Right lobe of liver (tissue), 4 donors: ENCODE measurements at regions not wholly inside any gene's neighbourhood (a gene's known extent, or its start where the extent isn't known, plus 50 kb on each side); places are given as distances from the start of the nearest gene placed in this dataset.

Experiments
- CTCF ChIP-seq, 4 donors: fragments of 200-600 bp in 3 of 4; fragments of 450-650 bp in 1 of 4; IDR thresholded peaks; one replicate each; pipeline versions ENCODE4 v1.5.1 to v1.8.0; 2016 to 2022; ENCODE audit warnings: antibody characterized with exemption in 4 of 4, mild to moderate bottlenecking in 2 of 4
- POLR2A ChIP-seq: fragments of 450-650 bp; IDR thresholded peaks from one replicate; pipeline ENCODE4 v1.6.1; 2017; ENCODE audit warnings: antibody characterized with exemption, mild to moderate bottlenecking
- donor health status: DM: no; HTN: no; CAD: no.
- donor health status: DM: no; HTN: no; CAD: no.
- donor health status: DM: no; HTN: yes; CAD: no.

DNA sequence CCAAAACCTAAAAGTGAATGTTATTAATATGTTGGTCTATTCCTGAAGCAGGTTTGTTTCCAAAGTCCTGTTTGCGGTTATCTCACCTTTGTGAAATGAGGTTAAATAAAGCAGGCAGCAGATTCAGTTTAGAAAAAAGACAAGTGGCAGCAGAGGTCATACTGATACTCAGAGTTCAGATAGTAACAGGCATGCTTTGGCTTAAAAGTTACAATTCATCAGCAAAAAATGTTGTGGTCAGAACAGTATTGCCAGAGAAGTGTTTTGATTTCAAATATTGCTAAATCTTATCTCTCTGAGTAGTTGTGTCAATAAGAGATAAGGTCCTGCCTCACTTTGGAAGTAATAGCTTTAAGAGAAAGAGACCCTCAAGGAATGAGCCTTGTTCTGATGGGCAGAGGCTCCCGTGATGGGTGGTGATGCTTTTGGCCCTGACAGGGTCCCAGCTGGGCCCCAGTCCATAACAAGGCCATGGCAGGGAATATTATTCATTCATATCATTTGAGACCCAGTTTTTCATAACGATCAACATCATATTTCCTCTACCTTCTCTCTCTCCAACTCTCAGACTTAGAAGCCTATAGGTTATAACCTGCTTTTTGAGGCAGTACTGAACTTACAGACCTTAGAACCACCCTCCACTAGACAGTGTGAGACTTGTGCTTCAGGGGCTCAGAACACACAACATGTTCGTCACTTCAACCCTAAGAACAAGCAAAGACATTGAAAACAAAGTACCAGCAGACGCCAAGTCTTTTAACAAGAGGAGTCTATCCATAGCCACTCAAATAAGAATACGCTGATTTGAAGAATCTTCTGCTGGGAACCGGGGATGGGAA, 58.5 kb upstream of the AHR start:
- TF ChIP-seq CTCF (IDR thresholded peaks at IDR 0.05) (no peak), POLR2A (no peak)
